ENCODE measurements at regions not wholly inside any gene's neighbourhood (a gene's known extent, or its start where the extent isn't known, plus 50 kb on each side); places are given as distances from the start of the nearest gene placed in this dataset.

DNA sequence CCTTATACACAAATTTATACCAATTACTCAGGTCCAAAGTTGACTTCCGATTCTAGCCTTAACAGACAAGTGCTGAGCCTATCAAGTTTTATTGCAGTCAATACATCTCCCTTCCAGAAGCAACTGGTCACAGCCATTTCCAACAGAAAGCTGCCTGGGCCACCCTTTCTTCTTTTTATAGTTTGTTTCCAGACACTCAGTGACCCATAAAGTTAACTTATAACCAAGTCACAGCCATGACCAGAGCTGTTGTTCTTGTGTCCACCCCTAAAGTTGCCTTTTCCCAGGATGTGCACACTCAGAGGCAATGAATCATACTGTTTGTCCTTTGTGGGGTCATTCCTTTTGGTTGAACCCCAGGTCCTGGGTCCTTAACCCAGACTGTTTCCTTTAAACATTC lies 89.9 kb downstream of the CD83 start:
- CTCF ChIA-PET, result no interaction called here
- POLR2A ChIA-PET, result no interaction called here
- no peak overlapping the region for H3K4me3 ChIP-seq (ENCODE audit: control insufficient read depth in 1 of 7, extremely low read depth in 1 of 7, insufficient read depth in 4 of 7, low read depth in 2 of 7, low read length in 6 of 7)
- no peak overlapping the region for H3K27ac ChIP-seq (ENCODE audit: insufficient read depth in 1 of 2, low read depth in 1 of 2, low read length in 2 of 2, poor library complexity in 1 of 2, severe bottlenecking in 2 of 2)
- peaks cover 8 to 32% (median 25%) of the 10 kb centered on the region in 4 experiments for H3K4me1 ChIP-seq (ENCODE audit: control extremely low read depth in 1 of 4, control insufficient read depth in 4 of 4, insufficient read depth in 4 of 4, low read length in 3 of 4)
- DNase-seq, result no peak
- no peaks in the 10 kb centered on the region for H3K9me3 ChIP-seq (ENCODE audit: control extremely low read depth in 1 of 5, control insufficient read depth in 4 of 5, insufficient read depth in 2 of 5, low read depth in 1 of 5, low read length in 4 of 5)
- no peaks in the 10 kb centered on the region for H3K27me3 ChIP-seq (replicated peaks in 2 of 5; ENCODE audit: control insufficient read depth in 4 of 5, insufficient read depth in 5 of 5, low read length in 4 of 5)
- no peaks in the 10 kb centered on the region for H3K36me3 ChIP-seq (ENCODE audit: control insufficient read depth in 4 of 4, insufficient read depth in 4 of 4, low read length in 3 of 4)
- whole genome bisulfite sequencing (ENCODE audit: insufficient coverage), result 100% methylated on average over 1 of the region's 1 CpG

DNA sequence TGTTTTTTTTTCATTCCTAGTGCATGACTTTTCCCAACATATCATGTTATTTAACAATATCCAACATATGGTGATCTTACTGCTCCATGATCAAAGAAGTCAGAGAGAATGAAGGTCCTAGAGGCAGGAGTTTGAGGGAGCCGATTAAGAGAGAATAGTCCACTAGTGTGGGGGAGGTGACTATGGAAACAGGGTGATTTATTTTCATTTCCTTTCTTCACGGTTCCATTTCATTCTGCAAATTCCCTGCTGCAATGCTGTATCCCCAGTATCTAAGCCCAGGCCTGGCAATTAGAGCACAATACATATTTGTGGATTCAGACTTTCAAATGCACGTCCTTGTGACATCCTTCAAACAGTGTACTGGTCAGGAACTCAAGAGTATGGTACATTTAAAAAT lies 91.4 kb downstream of the CD83 start:
- 20% methylated on average over 1 of the region's 3 CpGs for WGBS (ENCODE audit: insufficient coverage)

DNA sequence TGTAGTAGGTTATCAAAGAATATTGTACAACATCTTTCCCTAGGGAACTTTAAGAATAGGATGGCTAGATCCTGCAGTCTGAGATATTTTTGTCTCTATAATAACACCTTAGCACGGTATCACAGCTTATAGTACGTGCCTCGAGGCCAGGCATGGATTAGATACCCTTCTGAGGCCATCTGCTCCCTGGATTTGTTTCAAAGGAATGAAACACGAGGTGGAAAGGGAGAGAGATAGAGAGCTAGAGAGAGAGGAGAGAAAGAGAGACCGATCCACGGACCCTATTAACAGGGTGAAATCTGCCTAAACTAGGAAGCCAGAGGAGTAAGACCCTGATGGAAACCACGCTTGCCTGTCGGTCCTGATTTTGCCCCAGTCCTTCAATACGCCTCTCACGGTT lies 92.5 kb downstream of the CD83 start:
- 81% methylated on average over 8 of the region's 10 CpGs for WGBS (ENCODE audit: insufficient coverage)
- peak in 1 of 3 donors; percentile 28 for DNase-seq
- ChIA-PET CTCF (interaction anchor here (1.0 to 2.8 kb wide), 6 partner anchors 9 to 1263 kb away, joined by 3 to 12 read pairs (median 3); no protein-coding TSS in a partner anchor), POLR2A (no interaction called here)
- Histone ChIP-seq H3K27me3 (replicated peaks in 2 of 5; ENCODE audit: control insufficient read depth in 4 of 5, insufficient read depth in 5 of 5, low read length in 4 of 5) (no peaks in the 10 kb centered on the region), H3K27ac (ENCODE audit: insufficient read depth in 1 of 2, low read depth in 1 of 2, low read length in 2 of 2, poor library complexity in 1 of 2, severe bottlenecking in 2 of 2) (peak overlapping the region in 1 of 2 experiments; percentile 82), H3K9me3 (ENCODE audit: control extremely low read depth in 1 of 5, control insufficient read depth in 4 of 5, insufficient read depth in 2 of 5, low read depth in 1 of 5, low read length in 4 of 5) (no peaks in the 10 kb centered on the region), H3K4me3 (ENCODE audit: control insufficient read depth in 1 of 7, extremely low read depth in 1 of 7, insufficient read depth in 4 of 7, low read depth in 2 of 7, low read length in 6 of 7) (peak overlapping the region in 3 of 7 experiments; percentile 56 to 79 (median 77)), H3K36me3 (ENCODE audit: control insufficient read depth in 4 of 4, insufficient read depth in 4 of 4, low read length in 3 of 4) (no peaks in the 10 kb centered on the region), H3K4me1 (ENCODE audit: control extremely low read depth in 1 of 4, control insufficient read depth in 4 of 4, insufficient read depth in 4 of 4, low read length in 3 of 4) (peaks cover 8 to 32% (median 25%) of the 10 kb centered on the region in 4 experiments)

More for the DNA sequence above, 91.4 kb downstream of the CD83 start:
- Histone ChIP-seq H3K27me3 (replicated peaks in 2 of 5; ENCODE audit: control insufficient read depth in 4 of 5, insufficient read depth in 5 of 5, low read length in 4 of 5) (no peaks in the 10 kb centered on the region), H3K4me3 (ENCODE audit: control insufficient read depth in 1 of 7, extremely low read depth in 1 of 7, insufficient read depth in 4 of 7, low read depth in 2 of 7, low read length in 6 of 7) (no peak overlapping the region), H3K4me1 (ENCODE audit: control extremely low read depth in 1 of 4, control insufficient read depth in 4 of 4, insufficient read depth in 4 of 4, low read length in 3 of 4) (peaks cover 8 to 32% (median 25%) of the 10 kb centered on the region in 4 experiments), H3K36me3 (ENCODE audit: control insufficient read depth in 4 of 4, insufficient read depth in 4 of 4, low read length in 3 of 4) (no peaks in the 10 kb centered on the region), H3K9me3 (ENCODE audit: control extremely low read depth in 1 of 5, control insufficient read depth in 4 of 5, insufficient read depth in 2 of 5, low read depth in 1 of 5, low read length in 4 of 5) (no peaks in the 10 kb centered on the region), H3K27ac (ENCODE audit: insufficient read depth in 1 of 2, low read depth in 1 of 2, low read length in 2 of 2, poor library complexity in 1 of 2, severe bottlenecking in 2 of 2) (no peak overlapping the region)
- no peak for DNase-seq
- CTCF ChIA-PET, result interaction anchor here (0.6 kb wide), 1 partner anchor 242 kb away, joined by 3 read pairs; no protein-coding TSS in a partner anchor
- POLR2A ChIA-PET, result no interaction called here

DNA sequence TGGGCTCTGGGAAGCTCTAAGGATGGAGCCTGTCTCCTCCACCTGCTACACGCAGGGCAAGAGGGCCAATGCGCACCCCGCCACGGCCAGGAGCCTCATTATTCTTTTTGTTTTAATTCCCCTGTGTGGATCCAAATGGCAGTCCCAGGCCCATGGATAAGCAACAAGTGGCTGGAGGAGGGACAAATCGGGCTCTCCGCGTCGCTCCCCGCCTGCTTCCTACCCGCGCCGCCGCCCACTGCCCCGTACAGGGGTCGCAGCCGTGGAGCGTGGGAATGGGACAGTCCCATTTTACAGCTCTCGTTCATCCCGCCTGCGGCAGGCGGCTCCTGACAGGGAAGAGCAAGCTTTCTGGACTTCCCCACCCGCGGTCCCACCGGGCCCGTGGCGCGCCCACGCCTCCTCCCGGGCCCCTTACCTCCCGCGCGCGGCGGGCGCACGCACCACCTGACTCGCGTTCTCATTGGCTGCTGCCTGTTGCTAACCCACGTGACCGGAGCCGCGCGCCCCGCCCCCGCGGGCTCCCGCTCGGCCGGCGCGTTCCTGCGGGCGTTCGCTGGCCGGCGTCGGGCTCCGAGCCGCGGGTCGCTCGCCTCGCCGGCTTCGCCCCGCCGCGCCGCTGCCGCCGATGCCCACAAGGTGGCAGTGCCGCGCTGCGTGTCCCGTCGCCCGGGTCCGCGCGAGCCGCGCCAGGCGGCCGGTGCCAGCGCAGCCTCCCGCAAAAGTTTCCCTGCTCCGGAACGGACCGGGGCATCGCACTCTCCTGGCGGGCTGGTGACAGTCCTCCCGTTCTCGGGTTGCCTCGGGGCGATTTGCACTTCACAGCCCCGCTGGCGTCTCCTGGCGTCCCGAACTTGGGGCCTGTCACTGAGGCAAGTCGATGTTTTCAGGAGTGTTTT lies 93.3 kb downstream of the CD83 start:
- ChIA-PET POLR2A (interaction anchor here (0.7 kb wide), 1 partner anchor 267 kb away, joined by 3 read pairs; no protein-coding TSS in a partner anchor), CTCF (interaction anchor here (0.6 to 2.8 kb wide), 15 partner anchors 10 to 1262 kb away, joined by 3 to 12 read pairs (median 3); no protein-coding TSS in a partner anchor)
- peak; percentile 92 to 96 (median 95) for DNase-seq
- H3K4me3 ChIP-seq (ENCODE audit: control insufficient read depth in 1 of 7, extremely low read depth in 1 of 7, insufficient read depth in 4 of 7, low read depth in 2 of 7, low read length in 6 of 7), result peak overlapping the region; percentile 62 to 79 (median 75)
- H3K4me1 ChIP-seq (ENCODE audit: control extremely low read depth in 1 of 4, control insufficient read depth in 4 of 4, insufficient read depth in 4 of 4, low read length in 3 of 4), result peaks cover 8 to 32% (median 25%) of the 10 kb centered on the region in 4 experiments
- WGBS (ENCODE audit: insufficient coverage), result 1% methylated on average over 80 of the region's 100 CpGs
- H3K27ac ChIP-seq (ENCODE audit: insufficient read depth in 1 of 2, low read depth in 1 of 2, low read length in 2 of 2, poor library complexity in 1 of 2, severe bottlenecking in 2 of 2), result peak overlapping the region; percentile 53 to 82
- no peaks in the 10 kb centered on the region for H3K36me3 ChIP-seq (ENCODE audit: control insufficient read depth in 4 of 4, insufficient read depth in 4 of 4, low read length in 3 of 4)
- H3K27me3 ChIP-seq (replicated peaks in 2 of 5; ENCODE audit: control insufficient read depth in 4 of 5, insufficient read depth in 5 of 5, low read length in 4 of 5), result no peaks in the 10 kb centered on the region
- no peaks in the 10 kb centered on the region for H3K9me3 ChIP-seq (ENCODE audit: control extremely low read depth in 1 of 5, control insufficient read depth in 4 of 5, insufficient read depth in 2 of 5, low read depth in 1 of 5, low read length in 4 of 5)

DNA sequence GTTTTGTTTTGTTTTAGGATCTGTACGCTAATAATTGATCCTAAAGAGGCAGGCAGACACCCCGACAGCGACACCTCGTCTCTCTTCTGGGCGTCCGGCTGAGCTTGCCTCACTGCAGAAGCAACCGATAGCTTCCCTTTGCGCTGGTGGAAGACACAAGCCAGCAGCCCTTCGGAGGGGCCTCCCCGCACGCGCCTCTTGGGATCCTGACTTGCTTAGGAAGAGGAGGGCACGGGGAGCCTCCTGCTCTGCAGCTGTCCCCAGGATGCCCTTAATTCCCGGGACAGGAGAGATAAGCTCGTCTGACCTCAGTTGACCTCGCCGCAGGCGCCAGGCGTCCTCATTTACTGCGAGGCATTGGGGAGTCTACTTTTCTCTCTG lies 94.0 kb downstream of the CD83 start:
- no peaks in the 10 kb centered on the region for H3K27me3 ChIP-seq (replicated peaks in 2 of 5; ENCODE audit: control insufficient read depth in 4 of 5, insufficient read depth in 5 of 5, low read length in 4 of 5)
- H3K4me1 ChIP-seq (ENCODE audit: control extremely low read depth in 1 of 4, control insufficient read depth in 4 of 4, insufficient read depth in 4 of 4, low read length in 3 of 4), result peaks cover 8 to 32% (median 25%) of the 10 kb centered on the region in 4 experiments
- DNase-seq, result peak in 1 of 3 donors; percentile 56
- H3K27ac ChIP-seq (ENCODE audit: insufficient read depth in 1 of 2, low read depth in 1 of 2, low read length in 2 of 2, poor library complexity in 1 of 2, severe bottlenecking in 2 of 2), result peak overlapping the region in 1 of 2 experiments; percentile 73
- no peaks in the 10 kb centered on the region for H3K9me3 ChIP-seq (ENCODE audit: control extremely low read depth in 1 of 5, control insufficient read depth in 4 of 5, insufficient read depth in 2 of 5, low read depth in 1 of 5, low read length in 4 of 5)
- H3K4me3 ChIP-seq (ENCODE audit: control insufficient read depth in 1 of 7, extremely low read depth in 1 of 7, insufficient read depth in 4 of 7, low read depth in 2 of 7, low read length in 6 of 7), result peak overlapping the region; percentile 45 to 79 (median 70)
- POLR2A ChIA-PET, result interaction anchor here (0.9 kb wide), 1 partner anchor 498 kb away, joined by 3 read pairs; no protein-coding TSS in a partner anchor
- CTCF ChIA-PET, result interaction anchor here (0.6 to 2.8 kb wide), 11 partner anchors 11 to 1189 kb away, joined by 3 to 12 read pairs (median 3); no protein-coding TSS in a partner anchor
- 22% methylated on average over 20 of the region's 20 CpGs for WGBS (ENCODE audit: insufficient coverage)
- H3K36me3 ChIP-seq (ENCODE audit: control insufficient read depth in 4 of 4, insufficient read depth in 4 of 4, low read length in 3 of 4), result no peaks in the 10 kb centered on the region

DNA sequence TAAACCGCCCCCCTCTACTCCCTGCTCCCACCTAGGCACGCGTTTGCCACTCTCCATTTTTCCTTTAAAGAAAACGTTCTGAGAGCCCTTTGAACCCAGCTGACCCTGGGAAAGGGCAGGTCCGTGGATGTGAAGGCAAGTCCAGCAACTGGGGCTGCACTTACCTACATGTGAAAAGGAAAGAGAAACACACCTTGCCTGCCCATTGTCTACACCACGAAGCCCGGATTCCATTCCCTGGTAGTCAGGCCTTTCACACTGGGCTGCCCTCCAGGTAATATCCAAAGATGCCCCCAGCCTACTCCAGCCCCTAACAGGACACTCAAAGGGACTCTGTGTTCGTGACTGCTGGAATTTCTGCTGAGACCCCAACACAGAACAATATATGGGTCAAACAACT lies 94.4 kb downstream of the CD83 start:
- no peak overlapping the region for H3K27ac ChIP-seq (ENCODE audit: insufficient read depth in 1 of 2, low read depth in 1 of 2, low read length in 2 of 2, poor library complexity in 1 of 2, severe bottlenecking in 2 of 2)
- 91% methylated on average over 6 of the region's 8 CpGs for WGBS (ENCODE audit: insufficient coverage)
- POLR2A ChIA-PET, result interaction anchor here (0.9 kb wide), 1 partner anchor 498 kb away, joined by 3 read pairs; no protein-coding TSS in a partner anchor

More for the DNA sequence above, 94.4 kb downstream of the CD83 start:
- peaks cover 8 to 32% (median 25%) of the 10 kb centered on the region in 4 experiments for H3K4me1 ChIP-seq (ENCODE audit: control extremely low read depth in 1 of 4, control insufficient read depth in 4 of 4, insufficient read depth in 4 of 4, low read length in 3 of 4)
- no peaks in the 10 kb centered on the region for H3K9me3 ChIP-seq (ENCODE audit: control extremely low read depth in 1 of 5, control insufficient read depth in 4 of 5, insufficient read depth in 2 of 5, low read depth in 1 of 5, low read length in 4 of 5)
- no peak for DNase-seq
- CTCF ChIA-PET, result interaction anchor here (0.5 to 2.8 kb wide), 12 partner anchors 67 to 1189 kb away, joined by 3 to 12 read pairs (median 3); no protein-coding TSS in a partner anchor
- no peaks in the 10 kb centered on the region for H3K36me3 ChIP-seq (ENCODE audit: control insufficient read depth in 4 of 4, insufficient read depth in 4 of 4, low read length in 3 of 4)
- H3K4me3 ChIP-seq (ENCODE audit: control insufficient read depth in 1 of 7, extremely low read depth in 1 of 7, insufficient read depth in 4 of 7, low read depth in 2 of 7, low read length in 6 of 7), result peak overlapping the region in 3 of 7 experiments; percentile 65 to 79 (median 70)
- H3K27me3 ChIP-seq (replicated peaks in 2 of 5; ENCODE audit: control insufficient read depth in 4 of 5, insufficient read depth in 5 of 5, low read length in 4 of 5), result no peaks in the 10 kb centered on the region

All from common myeloid progenitor, CD34-positive (primary cell).